ENCODE measurements at regions not wholly inside any gene's neighbourhood (a gene's known extent, or its start where the extent isn't known, plus 50 kb on each side); places are given as distances from the start of the nearest gene placed in this dataset.
"Not testable (repeated sequence)": the region's sequence is repeated elsewhere in the genome, so short reads cannot be mapped to it uniquely, and the experiment has no call there.

DNA sequence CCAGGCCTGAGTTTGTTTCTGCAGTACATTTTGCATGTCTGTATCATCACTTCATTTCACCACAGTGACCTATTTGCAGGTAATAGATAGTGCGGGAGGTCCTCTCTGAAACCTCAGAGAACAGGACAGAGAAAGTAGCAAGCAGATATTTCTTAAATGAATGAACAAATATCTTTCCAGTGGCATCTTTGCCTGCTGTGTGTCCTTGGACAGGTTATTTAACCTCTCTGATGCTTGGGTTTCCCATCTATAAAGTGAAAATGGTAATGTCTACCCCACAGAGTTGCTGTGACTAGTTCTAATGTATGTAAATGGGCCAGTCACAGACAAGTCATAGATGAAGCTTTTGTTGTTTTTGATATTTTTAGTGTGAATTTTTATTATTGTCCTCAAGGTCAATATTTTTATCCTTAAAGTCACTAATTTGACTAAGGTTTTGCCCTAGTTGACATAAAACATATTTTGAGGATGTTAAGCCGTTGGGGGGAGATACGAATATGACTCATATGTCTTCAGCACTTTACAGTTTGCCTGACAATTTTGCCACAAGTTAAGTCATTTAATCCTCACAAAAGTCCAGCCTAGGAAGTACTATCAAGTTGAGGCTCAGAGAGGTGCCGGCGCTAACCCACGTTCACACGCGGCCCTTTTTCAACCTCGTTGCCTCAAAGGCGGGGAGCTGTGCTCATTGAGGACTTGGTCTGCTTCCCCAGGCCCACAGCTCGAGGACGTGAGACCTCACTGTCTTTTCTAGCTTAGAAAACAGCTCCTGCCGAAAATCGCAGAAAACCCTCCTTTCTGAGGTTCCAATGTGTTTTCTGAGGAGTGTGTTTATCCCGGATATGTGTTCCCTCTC lies 126.7 kb upstream of the STX18 start:
- DNase-seq (ENCODE audit: low read depth) = no peak

DNA sequence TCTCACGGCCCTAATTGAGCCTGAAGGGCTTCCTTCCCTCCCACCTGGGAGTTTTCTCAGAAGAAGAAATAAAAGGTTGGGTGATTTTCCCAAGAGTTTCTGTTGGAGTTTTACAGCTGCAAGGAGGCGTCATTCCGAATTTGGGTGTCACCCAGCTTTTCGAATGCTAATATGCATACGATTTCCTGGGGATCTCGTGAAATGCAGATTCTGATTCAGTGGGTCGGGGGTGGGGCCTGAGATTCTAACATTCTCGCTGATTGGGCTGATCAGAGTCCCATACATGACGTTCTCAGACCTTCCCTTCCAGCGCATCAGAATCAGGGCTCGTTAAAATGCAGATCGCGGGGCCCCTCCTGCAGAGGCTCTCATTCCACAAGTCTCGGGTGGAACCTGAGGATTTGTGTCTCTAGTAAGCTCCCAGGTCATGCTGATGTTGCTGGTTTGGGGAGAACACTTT lies 125.8 kb upstream of the STX18 start:
- no peak for DNase-seq (ENCODE audit: low read depth)

GRCh38 chr4:4666693-4667621 lies 125.1 kb upstream of the STX18 start:
- no peak for DNase-seq (ENCODE audit: low read depth)

GRCh38 chr4:4666187-4666586 lies 124.3 kb upstream of the STX18 start:
- DNase-seq (ENCODE audit: low read depth) = no peak

GRCh38 chr4:4664234-4664633 lies 122.4 kb upstream of the STX18 start:
- no peak for DNase-seq (ENCODE audit: low read depth)

DNA sequence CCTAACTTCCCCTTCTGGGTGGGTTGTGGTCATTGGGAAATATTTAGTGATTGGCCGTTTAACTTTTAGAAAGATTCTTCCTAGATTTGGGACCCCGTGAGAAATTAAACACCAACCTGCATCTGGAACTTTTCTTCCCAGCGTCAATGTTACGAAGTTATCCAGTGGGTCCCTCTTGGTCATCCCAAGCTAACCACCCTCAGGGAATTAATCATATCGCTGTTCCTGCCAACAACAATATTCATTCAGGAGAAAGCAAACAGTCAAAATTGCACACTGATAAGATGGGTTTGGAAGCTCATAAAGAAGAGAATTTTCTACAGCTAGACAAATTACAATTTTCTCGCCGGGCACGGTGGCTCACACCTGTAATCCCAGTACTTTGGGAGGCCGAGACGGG lies 121.2 kb upstream of the STX18 start:
- DNase-seq (ENCODE audit: low read depth) = no peak

DNA sequence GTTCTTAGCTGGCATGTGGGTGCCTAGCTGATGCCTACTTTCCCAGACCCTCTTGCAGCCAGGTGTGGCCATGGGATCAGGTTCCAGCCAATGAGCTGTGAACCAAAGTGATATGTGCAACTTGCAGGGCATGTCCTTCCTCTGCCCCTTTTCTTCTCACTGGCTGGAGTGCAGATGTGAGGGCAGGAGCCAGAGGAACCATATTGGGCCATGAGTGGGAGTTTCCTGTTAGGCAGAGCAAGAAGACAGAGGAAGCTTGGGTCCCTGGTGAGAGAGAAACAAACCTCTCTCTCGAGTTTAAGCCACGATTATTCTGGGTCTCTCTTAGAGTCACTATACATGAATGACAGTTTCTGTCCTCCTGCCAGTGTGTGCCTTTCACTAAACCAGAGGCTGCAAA lies 120.4 kb upstream of the STX18 start:
- no peak for DNase-seq (ENCODE audit: low read depth)

DNA sequence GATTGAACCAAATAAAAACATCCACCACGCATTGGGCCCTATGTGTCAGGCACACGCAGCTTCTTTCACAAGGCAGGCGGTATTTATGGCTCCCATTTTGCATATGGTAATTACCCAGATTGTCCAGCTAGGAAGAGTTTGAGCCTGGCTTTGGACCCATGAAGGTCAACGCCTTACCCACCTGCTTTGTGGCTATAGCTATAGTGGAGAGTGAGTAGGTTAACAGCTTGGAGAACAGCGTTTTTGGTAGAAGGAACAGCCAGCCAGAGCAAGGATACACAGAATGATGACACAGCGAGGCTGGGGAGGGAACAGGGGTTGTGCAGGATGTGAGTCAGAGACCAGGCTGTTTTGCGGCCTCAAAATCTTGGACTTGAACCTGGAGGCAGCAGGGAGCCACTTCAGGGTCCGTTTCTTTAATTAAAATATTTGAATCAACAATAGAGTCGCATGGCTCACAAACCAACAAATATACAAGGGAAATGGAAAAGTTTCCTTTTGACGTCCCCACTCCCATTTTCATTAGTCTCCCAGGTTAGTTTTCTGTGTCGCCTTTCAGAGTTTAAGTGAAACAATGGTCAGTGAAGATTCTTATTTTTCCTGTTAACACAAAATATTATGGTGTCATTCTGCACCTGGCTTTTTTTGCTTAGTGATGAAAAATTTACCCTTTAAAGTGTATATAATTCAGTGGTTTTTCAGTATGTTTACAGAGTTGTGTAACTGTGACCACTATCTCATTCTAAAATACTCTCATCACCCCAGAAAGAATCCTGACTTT lies 118.2 kb upstream of the STX18 start:
- peak; percentile 67 for DNase-seq (ENCODE audit: low read depth)

GRCh38 chr4:4658052-4658451 lies 116.2 kb upstream of the STX18 start:
- DNase-seq (ENCODE audit: low read depth) = no peak

- no peak for DNase-seq (ENCODE audit: low read depth)
These were observed 115.1 kb upstream of the STX18 start for GRCh38 chr4:4656977-4657376.

DNA sequence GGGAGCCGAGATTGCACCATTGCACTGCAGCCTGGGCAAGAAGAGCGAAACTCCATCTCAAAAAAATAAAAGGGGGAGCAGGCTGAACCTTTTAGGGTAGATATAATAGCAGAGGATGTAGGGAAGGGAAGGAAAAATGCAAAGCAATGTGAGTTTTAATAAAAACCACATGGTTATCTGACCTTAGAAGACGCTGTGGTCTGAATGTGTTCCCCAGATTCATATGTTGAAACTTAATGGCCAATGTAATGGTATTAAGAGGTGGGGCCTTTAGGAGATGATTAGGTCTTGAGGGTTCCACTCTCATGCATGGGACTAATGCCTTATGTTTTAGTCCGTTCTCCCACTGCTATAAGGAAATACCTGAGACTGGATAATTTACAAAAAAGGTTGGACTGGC lies 114.1 kb upstream of the STX18 start:
- no peak for DNase-seq (ENCODE audit: low read depth)

GRCh38 chr4:4655011-4655410 lies 113.2 kb upstream of the STX18 start:
- DNase-seq (ENCODE audit: low read depth) = no peak

- DNase-seq (ENCODE audit: low read depth) = no peak
These were observed 110.2 kb upstream of the STX18 start for GRCh38 chr4:4651811-4652755.

GRCh38 chr4:4647041-4647440 lies 105.2 kb upstream of the STX18 start:
- DNase-seq (ENCODE audit: low read depth) = peak; percentile 12

DNA sequence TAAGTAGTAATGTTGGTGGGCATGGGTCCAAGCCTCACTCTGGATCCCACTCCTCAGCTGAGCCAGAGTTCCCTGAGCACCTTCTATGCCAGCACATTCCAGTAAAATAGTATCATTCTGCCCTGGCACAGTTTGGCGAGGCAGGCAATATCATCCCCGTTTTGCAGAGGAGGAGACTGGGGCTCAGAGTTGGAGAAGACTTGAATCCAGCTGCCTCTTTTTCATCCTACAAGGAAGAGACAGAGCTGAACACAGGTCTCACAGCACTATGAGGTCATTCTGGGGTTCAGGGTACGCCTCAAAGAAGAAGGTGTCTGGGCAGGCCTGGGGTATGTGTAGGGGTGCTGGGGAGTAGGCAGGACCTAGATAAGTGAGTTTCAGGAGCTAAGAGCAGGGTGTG lies 103.9 kb upstream of the STX18 start:
- no peak for DNase-seq (ENCODE audit: low read depth)

- DNase-seq (ENCODE audit: low read depth) = not testable (repeated sequence)
These were observed 102.4 kb upstream of the STX18 start for GRCh38 chr4:4644277-4644676.

GRCh38 chr4:4643743-4644142 lies 101.9 kb upstream of the STX18 start:
- not testable (repeated sequence) for DNase-seq (ENCODE audit: low read depth)

GRCh38 chr4:4643306-4643705 lies 101.5 kb upstream of the STX18 start:
- DNase-seq (ENCODE audit: low read depth) = no peak

- DNase-seq (ENCODE audit: low read depth) = no peak
These were observed 100.7 kb upstream of the STX18 start for GRCh38 chr4:4642496-4643000.
